GM19351 (cell line): ENCODE measurements at regions not wholly inside any gene's neighbourhood (a gene's known extent, or its start where the extent isn't known, plus 50 kb on each side); places are given as distances from the start of the nearest gene placed in this dataset.

Source experiments
- ATAC-seq: cut with Tn5 transposase; IDR thresholded peaks from one replicate; pipeline ENCODE4 v1.9.1; 2021; ENCODE audit warnings: mild to moderate bottlenecking, moderate library complexity; ENCODE audit not compliant: unreplicated experiment

DNA sequence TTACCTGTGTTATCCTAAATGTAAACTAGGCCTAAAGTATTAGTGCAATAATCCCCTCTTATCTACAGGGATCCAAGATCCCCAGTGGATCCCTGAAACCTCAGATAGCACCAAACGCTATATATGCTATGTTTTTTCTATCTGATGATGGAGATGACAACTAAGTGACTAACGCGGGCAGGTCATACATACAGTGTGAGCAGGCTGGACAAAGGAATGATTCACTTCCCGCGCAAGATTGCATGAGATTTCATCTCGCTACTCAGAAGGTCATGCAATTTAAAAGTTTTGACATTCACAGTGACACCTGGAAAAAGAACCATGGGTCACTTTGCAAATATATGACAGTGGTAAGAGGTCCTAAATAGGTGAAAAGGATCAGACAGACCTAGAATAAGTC, 875.9 kb downstream of the HACE1 start:
- ATAC-seq = no peak

DNA sequence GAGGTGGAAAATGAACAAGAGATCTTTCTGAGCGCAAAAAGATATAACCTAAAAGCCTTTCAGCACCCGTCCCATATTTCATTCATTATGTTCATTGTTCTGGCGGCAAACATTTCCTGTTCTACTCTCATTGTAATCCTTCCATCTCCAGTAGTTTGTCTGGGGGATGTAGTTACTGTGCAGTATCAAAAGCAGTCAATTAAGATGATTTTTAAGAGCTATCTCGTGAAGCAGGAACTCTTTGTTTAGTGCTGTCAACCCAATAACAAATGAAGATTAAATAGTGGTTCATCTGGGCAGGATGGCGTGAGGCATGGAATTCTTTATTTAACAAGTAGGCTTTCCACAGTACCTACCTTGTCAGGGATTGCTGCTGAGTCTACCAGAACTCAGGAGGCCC, 876.7 kb downstream of the HACE1 start:
- no peak for ATAC-seq

DNA sequence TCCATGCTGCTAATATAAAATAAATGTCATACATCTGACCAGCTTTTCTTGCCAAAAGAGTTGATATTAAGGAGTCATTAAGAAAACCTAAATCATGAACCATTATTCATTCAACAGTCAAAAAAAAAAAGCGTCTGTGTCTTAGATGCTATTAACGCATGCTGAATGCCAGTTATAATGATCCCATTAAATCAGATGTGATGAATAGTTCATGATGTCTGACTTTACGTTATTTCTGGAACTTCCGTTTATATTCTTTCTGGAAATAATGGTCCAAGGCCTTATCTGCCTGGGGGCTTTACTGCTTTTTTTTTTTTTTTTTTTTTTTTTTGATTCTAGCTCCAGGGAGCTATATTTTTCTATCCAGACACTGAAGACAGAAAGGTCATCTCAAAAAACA, 877.1 kb downstream of the HACE1 start:
- no peak for ATAC-seq

DNA sequence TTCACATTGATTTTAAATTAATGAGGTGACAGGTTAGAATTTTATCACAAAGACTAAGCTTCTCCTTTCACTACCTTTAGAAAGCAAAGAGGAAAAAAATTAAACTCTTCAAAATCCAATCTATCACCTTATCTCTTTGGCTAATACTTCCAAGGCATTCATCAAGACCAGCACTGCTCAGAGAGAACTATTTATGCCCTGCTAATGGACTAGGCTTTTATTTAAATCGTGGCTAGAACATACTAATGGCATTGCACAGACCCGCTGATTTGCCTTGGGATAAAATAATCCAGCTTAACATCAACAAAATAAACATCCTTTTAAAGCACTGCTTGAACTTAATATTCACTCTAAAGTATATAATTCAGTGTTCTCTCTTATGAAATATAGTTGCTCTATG, 880.4 kb downstream of the HACE1 start:
- ATAC-seq = no peak

DNA sequence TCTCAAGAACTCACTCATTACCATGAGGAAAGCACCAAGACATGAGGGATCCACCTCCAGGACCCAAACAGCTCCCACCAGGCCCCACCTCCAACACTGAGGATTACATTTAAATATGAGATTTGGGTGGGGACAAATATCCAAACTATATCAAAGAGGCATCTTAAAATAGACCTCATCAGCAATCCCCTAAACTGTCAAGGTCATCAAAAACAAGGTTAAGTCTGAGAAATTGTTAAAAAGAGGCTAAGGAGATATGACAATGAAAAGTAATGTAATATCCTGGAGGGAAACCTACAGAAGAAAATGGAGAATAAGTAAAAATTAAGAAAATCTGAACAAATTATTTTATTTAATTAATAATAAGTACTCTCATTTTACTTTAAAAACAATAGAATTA, 922.3 kb downstream of the HACE1 start:
- ATAC-seq = no peak

DNA sequence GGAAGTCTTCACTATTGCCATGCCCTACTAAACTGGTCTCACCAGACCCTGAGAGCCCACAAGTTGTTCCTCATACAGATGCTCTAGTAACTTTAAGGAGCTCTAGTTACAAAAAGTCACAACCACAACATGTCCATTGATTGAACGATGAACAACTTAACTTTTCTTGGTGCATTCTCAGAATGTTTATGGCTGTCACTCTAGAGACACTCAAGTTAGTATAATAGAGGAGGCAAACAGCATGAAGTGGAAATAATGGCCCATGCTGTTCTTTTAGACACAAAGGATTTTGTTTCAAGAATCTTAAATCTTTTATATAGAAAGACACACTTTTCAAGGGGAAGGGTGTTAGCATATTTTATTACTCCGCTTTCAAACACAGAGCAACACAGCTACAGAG, 934.4 kb downstream of the HACE1 start:
- ATAC-seq = no peak

DNA sequence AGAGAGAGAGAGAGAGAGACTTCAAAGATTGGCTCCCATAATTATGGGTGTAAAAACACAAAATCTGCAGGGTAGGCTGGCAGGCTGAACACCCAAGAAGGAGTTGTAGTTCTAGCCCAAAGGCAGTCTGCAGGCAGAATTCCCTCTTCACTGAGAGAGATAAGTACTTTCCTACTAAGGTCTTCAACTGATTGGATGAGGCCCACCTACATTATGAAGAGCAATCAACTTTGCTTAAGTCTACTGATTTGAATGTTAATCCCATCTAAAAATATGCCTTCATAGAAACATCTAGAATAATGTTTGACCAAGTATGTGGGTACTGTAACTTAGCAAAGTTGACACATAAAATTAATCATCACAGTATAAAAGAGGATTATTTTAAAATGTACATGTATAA, 949.7 kb downstream of the HACE1 start:
- ATAC-seq = no peak

DNA sequence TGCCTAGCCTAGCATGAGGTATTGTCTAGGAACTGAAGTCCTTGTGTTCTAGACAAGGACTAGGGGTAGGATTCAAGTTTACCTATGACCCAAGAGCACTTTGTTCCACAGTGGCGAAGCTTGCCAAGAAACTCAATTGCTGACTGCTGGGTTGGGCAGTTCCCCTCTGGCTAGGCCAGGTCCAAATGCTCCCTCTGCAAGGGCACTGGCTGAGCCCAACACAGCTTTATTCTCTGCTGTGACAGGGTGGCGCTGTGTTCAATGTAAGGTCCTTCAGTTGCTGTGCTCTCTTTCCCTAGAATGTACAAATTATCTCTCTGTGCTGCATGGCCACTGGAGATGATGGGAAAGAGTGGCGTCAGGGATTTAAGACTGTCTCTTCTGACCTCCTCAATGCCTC, 950.8 kb downstream of the HACE1 start:
- no peak for ATAC-seq

DNA sequence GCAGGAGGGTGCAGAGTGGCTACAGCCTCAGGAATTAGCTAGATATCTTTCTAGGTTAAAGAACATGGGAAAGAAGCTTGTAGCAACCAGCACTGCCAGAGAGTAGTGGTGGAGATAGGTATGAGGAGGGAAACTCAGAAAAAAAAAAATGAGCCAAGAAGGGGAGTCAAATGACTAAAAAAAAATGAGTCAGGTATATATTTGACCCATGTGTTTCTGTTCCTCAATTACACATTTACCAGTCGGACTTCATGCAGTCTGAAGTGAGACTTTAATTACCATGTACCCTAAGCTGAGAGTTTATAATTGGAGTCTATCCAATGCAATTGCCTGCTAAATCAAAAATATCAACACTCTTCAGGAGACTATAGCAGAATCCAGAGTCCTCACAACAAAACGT, 964.6 kb downstream of the HACE1 start:
- no peak for ATAC-seq

DNA sequence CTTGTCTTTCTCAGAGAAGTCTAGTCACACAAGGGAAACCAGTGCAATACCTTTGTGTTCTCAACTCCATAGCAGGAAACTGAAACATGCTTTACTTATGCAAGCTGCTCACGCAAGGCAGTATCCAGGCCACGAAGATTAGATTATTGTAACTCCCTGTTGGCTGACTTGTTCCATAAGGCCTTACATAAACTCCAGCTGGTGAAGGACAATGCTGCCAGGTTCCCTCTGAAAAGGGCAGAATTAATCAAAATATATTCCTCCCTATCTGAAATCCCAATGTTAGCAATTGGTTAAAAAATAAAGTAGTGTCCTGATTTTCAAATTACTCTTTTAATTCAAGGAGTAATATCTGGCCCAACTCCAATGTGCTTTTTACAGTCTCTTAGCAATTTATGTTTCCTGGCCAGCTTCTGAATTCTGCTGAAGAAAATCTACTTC, 966.6 kb downstream of the HACE1 start:
- no peak for ATAC-seq

DNA sequence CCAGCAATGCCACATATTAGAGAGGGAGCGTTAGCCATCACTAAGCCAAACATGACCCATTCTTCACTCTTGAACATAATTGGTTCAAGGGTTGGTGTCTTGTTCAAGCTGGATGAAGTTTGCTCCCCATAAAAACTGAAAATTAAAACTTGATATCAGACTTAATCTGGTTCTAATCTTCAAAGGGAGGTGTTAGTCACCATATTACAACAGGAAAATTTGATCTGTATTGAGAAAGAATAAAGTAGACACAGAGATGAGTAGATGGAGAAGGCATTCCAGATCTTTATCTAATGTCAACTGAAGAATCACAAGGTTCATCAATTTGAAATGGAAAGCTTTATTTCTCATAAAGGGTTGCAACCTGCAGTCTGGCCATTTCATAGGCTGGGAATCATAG, 972.8 kb downstream of the HACE1 start:
- ATAC-seq = no peak

DNA sequence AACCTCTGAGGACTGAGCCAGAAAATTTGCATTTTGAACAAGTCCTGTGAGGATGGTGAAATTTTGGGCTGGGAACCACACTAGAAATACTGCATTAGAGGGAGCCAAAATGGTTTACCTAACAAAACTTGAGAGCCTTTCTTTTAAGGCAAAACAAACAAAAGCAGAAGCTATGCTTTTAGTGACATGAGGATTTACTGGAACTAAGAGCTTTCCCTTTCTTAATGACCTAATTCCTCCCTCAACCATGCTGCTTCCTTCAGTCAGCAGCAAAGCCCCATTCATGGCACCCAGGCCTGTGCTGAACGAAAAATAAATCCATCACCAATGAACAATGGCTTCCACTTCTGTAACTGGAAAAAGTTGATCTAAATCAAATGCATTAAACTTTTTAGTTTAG, 974.3 kb downstream of the HACE1 start:
- ATAC-seq = no peak

DNA sequence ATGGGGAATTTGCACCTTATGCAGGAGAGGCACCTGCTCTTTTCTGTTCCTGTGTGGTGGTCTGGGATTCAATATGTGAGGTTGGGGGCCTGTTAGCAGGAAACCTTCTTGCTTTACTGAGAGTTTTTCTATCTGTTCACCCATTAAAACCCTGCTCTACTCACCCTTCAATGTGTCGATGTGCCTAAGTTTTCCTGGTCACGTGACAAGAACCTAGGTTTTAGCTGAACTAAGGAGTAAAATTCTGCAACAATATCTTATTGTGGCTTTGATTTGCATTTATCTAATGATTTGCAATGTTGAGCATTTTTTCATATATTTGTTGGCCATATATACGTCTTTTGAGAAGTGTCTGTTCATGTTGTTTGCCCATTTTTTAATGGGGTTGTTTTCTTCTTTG, 979.9 kb downstream of the HACE1 start:
- no peak for ATAC-seq

DNA sequence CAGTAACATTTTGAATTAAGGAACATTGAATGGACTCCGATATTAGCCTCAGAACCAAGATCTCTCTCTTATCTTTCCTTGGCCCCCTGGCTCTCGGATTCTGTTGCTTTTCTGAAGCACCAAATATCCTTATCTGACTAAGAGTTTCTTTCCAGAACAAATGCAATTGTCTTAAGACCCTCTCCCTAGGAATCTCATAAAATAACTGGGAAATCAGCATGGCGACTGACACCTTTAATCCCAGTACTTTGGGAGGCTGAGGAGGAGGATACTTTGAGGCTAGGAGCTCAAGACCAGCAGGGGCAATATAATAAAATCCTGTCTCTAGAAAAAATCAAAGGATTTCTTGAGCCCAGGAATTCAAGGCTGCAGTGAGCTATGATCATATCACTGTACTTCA, 984.5 kb downstream of the HACE1 start:
- ATAC-seq = no peak

DNA sequence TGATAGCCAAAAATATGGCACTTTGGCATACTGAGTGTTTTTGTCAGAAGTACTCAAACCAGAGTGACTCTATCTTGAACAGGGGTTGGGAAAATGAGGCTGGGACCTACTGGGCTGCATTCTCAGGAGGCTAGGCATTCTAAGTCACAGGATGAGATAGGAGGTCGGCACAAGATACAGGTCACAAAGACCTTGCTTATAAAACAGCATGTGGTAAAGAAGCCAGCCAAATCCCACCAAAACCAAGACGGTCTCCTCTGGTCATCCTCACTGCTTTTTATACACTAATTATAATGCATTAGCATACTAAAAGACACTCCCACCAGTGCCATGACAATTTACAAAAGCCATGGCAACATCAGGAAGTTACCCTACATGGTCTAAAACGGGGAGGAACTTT, 985.1 kb downstream of the HACE1 start:
- no peak for ATAC-seq

DNA sequence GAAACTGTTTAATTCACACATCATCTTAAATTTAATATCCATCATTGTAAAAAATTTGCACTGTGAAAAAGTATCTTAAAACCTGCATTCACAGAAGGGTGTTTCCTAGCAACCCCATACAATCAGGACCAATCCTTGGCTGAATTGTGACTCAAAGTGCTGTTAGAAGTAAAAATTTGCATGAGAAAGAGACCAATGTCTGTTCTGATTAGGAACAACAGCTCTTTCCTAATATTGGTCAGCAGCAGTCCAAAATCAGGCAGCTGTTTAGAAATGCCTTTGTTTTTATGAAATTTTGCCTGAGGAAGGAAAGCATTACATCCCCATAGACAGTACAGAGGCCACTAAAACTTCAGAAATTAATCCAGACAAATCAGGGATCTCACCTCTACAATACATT, 987.0 kb downstream of the HACE1 start:
- ATAC-seq = no peak

DNA sequence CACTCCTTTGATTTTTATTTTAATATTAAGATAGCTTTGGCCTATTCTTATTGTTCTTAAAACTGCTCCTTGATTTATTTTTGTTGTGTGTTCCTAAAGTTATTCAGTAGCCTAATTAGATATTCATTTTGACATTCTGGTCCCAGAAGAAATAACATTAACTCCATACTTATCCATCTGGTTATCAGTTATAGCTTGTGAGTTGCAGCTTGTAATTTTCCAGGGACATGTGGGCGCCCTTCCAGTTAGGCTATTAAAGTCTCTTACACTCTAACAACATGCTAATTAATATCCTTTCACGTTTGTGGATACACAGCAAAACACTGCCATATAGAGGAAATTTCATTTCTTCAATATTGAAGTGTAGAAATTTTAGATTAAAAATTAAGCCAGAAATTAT, 987.5 kb downstream of the HACE1 start:
- ATAC-seq = no peak

DNA sequence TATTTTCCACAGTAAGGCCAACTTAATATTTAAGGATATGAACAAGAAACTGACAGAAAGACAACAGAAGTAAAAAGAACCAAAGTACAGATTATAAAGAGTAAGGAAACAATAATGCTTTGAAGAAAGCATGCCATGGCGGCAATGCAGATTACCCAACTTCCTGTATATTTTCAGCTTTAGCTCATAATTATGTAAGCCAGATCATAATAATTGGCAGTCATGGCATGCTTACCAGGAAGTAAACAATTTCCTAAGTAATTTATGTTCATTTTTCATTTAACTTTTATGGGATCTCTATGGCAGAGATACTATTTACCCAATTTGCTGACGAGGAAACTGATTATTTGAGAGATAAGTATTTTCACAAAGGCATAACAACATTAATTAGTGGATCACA, 988.7 kb downstream of the HACE1 start:
- ATAC-seq = no peak

DNA sequence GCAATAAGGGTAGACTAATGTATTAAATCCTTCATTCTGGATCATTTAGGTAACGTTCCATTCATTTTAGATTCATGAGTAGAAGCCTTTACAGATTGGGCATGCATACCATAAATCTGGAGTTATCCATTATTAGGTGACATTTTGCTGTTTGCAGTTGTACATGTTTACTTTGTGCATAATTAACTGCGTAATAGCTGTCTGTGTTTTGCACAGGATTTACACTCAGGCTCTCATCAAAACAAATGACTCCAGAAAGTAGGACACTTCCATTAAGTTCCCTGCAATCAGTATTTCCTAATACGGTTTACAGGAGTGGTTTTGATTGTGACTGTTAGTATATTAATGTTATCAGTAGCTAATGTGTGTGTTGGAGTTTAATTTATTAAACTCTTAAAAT, 997.4 kb downstream of the HACE1 start:
- ATAC-seq = no peak

DNA sequence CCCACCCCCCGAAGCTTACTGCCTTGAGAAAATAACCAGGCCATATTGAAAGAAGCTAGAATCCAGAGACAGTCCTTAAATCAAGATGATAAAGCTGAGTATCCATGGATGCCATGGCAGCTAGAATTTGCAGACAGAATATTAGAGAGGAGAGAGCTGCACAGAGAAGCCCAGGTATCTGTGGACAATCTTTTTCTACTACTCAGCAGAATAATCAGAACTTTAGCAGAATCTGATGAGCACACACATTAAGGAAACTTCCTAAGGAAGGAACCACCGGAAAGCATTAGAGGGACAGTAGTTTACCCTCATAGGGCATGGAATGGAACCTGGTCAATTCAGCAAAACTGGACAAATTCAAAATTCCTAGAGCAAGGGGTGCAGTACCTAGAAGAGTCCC, 1001.7 kb downstream of the HACE1 start:
- ATAC-seq = no peak

DNA sequence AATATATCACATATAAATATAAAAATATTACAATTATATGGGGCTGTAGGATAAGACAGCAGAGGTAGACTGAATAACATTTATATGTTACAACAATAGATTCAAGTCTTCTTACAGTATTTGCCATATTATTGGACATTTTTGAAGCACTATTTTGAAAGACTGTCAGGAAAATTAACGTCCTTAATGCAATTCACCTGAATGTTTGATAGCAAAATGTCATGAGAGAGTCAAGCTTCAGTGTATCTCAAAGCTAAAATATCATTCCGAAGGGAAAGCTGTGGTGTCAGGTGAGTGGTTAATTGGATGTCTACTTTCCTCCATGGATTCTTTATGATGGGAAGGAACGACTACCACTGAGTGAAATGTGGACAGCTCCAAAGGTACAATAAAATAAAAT, 1004.0 kb downstream of the HACE1 start:
- ATAC-seq = no peak

DNA sequence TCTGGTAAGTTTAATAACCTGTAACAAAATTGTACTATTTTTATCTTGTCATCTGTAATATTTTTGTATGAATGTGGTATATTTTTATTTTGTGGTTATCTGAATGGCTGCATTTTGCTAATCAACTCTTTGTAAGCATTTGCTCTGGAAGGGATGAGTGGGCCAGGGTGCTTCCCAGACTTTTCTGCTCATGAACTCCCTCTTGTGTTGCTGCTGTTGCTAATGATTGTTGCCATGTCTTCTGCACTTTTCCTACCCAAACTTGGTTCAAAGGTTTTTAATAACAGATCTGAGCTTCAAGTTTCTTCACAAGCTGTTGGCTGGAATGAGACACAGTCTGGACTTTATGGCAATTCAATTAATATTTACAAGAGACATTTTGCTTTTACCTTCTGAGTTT, 1005.7 kb downstream of the HACE1 start:
- ATAC-seq = no peak

DNA sequence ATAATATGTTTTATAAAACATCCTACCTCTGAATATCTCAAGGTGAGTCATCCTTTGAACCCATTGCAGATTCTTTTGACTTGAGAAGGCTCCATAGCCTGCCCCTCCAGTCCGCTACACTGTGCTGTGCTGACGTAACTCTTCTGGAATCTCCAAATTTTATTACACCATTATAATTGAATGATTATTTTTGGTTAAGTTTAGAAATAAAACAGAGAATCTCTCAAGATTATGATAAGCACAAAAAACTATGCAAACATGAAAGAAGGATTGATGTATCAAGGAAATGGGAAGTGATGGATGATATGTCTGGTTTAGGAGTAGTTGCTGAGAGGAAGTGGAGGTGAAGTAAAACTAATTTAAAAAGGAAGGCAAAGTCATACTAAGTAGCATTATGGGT, 1021.3 kb downstream of the HACE1 start:
- ATAC-seq = no peak

DNA sequence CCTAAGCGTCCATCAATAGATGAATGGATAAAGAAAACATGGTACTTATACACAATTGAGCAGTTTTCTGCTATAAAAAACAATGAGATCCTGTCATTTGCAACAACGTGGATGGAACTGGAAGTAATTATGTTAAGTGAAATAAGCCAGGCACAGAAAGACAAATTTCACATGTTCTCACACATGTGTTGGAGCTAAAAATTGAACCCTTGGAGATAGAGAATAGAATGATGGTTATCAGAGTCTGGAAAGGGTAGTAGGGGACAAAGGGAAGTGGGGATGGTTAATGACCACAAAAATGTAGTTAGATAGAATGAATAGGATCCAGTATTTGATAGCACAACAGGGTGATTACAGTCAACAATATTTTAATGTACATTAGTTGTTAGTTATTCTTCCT, 1033.5 kb downstream of the HACE1 start:
- ATAC-seq = no peak
